ENCODE measurements at regions not wholly inside any gene's neighbourhood (a gene's known extent, or its start where the extent isn't known, plus 50 kb on each side); places are given as distances from the start of the nearest gene placed in this dataset.

DNA sequence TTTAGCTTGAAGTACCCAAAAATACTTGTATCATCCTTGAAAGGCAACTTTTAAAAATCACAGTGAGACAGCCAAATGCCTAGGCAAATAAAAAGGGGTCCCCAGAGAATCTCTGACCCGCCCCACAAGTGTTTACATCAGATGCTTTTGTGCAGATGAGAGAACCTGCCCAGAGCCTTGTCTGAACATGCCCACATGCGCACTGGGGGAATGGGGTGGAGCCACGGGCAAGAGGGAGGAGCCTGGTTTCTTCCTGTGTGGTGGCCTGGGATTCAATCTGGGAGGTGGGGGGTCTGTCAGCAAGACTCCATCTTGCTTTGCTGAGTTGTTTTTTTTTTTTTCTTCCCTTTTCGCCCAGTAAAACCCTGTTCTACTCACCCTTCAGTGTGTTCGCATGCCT, 381.7 kb upstream of the CCDC196 start:
- DNase-seq (ENCODE audit: low read depth in 1 of 2, low spot score in 1 of 2) = no peak

DNA sequence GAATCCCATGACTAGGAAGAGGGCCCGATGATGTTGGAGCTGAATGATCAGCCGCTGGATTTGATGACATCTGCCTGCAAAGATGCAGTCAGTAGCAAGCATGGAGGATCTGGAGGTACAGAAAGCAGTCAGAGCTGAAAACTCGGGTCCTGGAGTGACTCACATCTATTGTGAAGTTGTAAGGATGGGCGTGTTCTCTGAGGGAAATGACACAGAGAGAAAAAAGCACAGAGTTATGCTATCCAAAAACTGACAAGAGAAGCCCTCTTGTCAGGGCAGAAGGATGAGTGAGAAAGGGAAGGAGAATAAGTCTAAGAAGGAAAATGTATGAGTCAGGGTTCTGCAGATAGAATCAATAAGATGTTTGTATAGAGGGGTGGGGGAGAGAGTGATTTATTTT, 380.4 kb upstream of the CCDC196 start:
- DNase-seq (ENCODE audit: low read depth in 1 of 2, low spot score in 1 of 2) = no peak

DNA sequence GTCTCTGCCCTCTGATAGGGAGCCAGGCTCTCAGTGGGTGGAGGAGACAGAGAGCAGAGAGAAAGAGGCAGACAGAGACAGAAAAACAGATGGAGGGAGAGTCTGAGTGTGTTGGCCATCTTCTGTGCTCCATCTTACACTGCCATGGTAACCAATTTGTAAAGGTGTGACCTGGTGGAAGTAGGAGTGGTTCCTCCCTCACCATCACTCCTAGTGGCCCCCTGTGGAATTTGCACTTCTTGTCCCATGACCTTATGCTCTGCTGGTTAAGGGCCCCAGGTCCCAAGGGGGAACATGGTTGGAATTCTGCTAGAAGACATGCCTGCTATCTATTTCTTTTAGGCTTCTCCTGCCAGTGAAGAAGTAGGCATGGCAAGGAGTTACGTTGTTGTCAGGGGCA, 376.7 kb upstream of the CCDC196 start:
- DNase-seq (ENCODE audit: low read depth in 1 of 2, low spot score in 1 of 2) = no peak

DNA sequence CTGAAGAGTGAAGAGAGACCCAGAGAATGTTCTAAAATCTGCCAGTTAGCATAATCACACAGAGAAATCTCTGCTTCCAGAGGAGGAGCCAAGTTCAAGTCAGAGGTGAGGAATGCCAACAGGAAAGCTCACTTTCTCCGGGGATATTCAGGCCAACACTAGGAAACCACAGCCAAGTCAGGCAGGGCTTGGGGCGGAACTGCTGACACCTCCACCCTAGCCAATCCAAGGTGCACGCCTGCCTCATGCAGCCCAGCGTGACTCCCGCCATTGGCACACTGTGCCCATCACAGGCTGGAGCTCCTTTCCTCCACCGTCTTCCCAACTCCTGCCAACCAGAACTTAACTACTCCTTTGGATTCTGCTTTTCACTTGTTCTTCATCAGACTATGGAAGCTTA, 374.3 kb upstream of the CCDC196 start:
- no peak for DNase-seq (ENCODE audit: low read depth in 1 of 2, low spot score in 1 of 2)

DNA sequence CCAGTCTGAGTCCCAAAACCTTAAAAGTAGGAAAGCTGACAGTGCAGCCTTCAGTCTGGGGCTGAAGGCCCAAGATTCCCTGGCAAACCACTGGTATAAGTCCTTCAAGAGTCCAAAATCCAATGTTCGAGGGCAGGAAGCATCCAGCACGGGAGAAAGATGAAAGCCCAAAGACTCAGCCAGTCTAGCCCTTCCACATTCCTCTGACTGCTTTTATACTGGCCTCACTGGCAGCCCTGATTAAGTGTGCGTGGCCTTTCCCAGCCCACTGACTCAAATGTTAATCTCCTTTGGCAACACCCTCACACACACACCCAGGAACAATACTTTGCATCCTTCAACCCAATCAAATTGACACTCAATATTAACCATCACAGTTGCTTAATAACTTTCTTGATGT, 372.1 kb upstream of the CCDC196 start:
- DNase-seq (ENCODE audit: low read depth in 1 of 2, low spot score in 1 of 2) = no peak

DNA sequence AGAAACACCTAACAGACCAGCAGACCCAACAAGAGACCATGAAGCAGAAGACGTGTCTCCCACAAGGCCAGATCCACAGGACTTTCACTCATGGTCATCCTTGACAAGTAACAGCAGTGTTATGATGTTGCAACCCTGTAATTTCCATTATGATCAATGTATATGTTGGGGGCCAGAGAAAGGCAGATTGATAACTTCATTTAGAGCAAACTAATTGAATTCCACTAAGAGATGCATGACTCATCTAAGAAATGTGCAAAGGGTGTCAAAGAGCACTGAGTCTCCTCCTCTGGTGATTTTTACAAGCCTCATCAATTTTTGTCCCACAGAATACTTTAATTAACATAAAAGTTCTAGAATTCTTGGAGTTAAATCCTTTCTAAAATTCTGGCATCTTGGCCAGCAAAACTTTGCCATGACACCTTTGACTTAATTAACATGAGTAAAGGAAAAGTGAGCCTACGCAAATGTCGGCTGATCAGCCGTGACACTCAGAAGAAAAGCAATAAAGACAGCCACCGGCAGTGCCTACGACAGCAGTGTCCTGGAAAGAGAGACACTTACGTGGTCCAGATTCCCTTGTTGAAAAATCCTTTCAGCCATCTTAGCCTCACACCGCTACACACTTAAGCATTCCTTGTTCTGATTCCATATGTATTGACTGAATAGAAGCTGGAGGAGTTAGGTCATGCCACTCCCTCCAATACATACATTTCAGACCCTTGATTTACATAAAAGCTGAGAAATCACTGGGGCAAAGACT, 370.2 kb upstream of the CCDC196 start:
- no peak for DNase-seq (ENCODE audit: low read depth in 1 of 2, low spot score in 1 of 2)

DNA sequence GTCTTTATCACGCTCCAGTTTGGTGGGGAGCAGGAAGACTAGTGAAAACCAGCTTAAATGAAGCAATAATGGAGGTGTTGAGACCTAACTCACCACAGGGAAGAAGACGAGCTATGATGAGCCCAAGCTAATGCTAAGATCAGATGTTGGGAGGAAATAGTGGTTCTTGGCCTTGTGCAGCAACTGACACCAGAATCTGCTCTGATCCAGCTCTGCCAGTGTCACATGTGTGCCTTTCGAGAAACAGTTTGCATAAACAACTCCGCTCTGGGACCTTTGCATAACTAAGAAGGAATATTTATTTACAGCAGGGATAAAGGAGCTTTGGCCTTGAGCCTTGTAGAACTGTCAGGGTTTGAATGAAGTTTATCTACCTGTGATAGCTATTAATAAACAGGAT, 369.4 kb upstream of the CCDC196 start:
- DNase-seq (ENCODE audit: low read depth in 1 of 2, low spot score in 1 of 2) = no peak

DNA sequence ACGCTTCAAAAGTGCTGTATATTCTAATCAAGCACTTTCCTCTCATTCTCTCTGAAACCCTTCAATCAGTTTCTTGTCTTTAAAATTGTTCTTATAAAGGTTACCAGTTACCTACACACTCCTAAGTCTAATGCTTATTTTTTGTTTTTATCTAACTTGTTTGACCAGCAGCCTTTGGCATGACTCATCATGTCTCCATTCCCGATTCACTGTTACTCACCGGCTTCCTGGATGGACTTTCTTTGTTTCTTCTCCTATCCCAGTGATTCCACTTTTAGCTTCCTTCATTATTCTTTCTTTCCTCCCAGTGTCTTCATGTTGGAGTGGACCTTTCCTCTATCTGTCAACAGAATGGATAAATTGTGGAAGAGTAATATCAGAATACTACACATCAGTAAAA, 368.6 kb upstream of the CCDC196 start:
- DNase-seq (ENCODE audit: low read depth in 1 of 2, low spot score in 1 of 2) = no peak

DNA sequence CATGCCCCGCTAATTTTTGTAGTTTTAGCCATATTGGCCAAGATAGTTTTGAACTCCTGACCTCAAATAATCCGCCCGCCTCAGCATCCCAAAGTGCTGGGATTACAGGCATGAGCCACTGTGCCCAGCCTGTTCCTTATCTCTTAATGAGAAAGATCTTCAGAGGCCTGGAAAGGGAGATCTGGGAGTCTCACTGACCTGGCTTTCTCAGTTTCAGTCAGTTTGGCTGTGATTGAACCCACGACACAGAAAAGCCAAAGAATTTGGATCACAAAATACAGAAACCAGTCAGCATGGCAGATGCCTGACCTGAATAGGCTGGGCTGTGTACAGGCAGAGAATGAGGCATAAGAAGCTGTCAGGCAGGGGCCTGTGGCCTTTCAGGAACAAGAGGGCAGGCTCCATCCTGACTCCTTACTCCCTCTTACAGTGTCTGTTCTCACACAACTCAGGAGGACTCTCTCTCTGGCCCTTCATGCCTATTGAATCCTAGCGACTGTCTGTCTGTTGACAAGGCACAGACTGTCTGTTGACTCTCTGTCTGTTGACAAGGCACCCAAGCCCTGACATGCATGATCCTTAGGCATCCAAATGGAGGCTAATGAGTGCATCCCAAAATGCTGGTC, 366.5 kb upstream of the CCDC196 start:
- DNase-seq (ENCODE audit: low read depth in 1 of 2, low spot score in 1 of 2) = no peak

DNA sequence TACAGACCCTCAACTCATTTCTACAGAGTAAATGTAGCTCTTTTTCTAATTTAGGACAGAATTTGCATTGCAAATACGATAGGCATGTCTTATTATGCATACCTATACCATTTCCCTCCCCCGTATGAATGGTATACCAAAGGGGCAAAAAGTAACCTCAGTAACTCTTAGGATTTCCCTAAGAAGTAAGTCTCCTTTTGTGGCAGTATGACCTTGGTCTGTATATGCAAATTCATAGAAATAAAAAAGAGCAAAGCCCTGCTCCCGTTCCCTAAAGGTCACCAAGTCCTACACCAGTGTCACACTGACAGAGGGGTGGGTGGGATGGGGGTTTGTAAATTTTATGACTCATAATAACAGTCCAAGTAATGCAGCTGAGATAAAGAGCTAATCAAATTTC, 365.8 kb upstream of the CCDC196 start:
- DNase-seq (ENCODE audit: low read depth in 1 of 2, low spot score in 1 of 2) = no peak

DNA sequence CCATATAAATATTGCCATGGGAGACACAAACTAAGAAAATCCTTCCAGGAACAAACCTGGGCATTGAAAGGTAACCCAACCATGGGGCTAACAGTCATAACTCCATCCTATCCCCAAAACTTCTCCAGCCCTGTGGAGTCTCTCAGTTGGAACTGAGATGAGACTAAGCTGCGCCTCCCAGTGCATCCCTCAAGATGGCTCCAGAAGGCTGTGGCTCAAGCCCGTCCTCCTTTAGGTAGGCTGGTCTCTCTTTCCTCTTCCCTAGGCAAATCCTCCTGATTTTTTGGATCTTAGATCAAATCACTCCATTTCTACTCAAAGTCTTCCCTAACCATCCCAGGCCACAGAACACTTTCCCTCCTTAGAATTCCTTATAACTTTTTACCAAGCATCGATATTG, 364.3 kb upstream of the CCDC196 start:
- no peak for DNase-seq (ENCODE audit: low read depth in 1 of 2, low spot score in 1 of 2)

DNA sequence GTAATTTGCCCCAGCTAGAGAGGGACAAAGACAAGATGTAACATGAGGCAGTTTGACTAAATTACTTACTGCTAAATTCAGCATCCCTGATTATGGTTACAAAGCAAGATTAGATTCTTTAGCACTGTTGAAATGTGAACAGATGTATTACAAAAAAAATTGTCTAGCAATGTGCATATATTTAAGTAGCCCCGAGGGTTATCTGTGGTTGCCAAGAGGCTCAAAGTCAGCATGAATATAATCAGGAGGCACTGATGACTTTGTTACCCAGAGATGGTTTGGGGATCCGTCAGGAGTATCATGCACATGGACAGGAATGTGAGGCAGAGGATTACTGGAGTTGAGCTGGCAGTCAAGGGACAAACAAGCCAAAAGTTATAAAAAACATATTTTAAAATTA, 356.9 kb upstream of the CCDC196 start:
- no peak for DNase-seq (ENCODE audit: low read depth in 1 of 2, low spot score in 1 of 2)

DNA sequence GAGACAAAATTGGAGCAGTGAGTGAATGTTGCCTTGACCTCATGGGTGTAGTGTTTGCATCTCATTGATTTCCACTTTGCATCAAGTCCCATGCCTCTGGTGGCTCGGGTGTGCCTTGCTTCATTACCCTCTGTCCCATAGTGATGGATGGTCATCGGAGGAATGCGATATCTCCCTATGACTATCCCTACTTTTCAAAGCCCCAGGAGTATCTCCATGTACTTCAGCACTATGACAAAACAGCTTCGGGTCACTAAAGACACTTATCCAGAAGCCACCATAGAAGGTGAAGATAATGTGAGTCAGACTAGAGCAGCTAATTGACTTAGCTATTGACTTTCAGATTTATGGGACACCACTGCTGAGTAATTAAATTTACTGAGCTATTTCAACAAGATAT, 355.1 kb upstream of the CCDC196 start:
- no peak for DNase-seq (ENCODE audit: low read depth in 1 of 2, low spot score in 1 of 2)

DNA sequence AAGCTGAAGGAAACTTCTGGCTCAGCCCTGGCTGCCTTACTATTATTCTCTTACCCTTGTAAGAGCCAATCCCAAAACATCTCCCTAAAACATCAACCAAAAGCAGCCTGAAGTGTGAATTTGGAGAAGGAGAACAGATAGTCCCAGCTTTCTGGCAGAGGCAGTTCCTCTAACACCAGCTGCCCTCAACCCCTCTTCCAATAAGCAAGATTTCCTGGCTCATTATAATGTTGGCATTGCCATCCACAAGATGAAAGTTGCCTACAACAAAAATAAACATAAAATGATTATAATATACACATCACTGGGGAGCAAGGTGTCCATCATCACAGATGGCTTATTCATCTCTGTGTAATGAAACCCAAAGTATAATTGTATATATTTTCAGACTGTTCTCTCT, 352.5 kb upstream of the CCDC196 start:
- no peak for DNase-seq (ENCODE audit: low read depth in 1 of 2, low spot score in 1 of 2)

DNA sequence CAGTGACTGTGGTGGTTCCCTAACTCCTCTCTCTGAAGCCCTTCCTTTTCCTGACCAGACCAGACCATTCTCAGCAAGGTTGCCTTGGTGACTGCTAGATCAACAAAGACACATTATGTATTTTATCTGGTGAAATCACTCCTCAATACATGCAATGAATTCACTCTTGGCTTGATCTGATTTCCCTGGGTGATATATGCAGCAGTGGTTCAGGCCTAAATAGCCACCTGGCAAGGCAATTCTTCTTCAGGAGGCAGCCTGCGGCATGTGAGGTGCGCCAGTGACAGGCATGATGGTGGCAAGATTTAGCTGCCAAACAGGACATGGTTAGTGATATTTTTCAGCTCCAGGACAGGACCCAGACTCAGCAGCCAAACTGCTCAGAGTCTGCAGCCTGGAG, 350.3 kb upstream of the CCDC196 start:
- DNase-seq (ENCODE audit: low read depth in 1 of 2, low spot score in 1 of 2) = no peak

DNA sequence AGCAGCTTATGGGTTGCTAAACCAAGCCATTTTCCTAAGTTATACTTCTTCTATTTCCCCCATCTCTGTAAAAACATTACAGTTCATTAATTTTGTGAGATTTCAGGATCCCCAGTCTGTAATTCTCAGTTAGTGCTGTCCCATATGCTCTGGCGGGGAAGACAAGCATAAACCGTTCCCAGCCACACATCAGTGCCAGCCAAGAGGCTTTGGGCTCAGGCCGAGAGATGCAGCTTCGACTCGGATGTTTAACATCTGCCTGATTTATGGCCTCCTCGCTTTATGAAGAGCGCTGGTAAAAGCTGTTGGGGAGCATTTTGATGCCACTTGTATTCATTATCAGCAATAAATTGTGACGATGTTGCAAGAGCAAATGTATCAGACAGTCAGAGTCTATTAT, 349.1 kb upstream of the CCDC196 start:
- no peak for DNase-seq (ENCODE audit: low read depth in 1 of 2, low spot score in 1 of 2)

DNA sequence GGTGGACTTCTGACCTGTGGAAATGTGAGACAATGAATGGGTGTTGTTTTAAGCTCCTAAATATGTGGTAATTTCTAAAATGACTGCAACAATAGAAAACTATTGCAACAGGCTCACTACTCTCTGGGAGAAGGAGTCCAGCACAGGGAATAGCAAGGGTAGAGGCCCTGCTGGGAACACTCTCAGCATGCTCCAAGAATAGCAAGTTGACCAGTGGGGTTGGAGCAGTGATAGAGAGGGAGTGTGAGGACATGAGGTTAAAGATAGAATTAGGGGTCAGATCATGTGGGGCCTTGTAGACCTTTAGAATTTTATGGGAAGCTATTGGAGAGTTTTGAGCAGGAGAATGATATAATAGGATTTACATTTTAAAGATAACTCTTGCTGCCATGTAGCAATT, 346.7 kb upstream of the CCDC196 start:
- no peak for DNase-seq (ENCODE audit: low read depth in 1 of 2, low spot score in 1 of 2)

DNA sequence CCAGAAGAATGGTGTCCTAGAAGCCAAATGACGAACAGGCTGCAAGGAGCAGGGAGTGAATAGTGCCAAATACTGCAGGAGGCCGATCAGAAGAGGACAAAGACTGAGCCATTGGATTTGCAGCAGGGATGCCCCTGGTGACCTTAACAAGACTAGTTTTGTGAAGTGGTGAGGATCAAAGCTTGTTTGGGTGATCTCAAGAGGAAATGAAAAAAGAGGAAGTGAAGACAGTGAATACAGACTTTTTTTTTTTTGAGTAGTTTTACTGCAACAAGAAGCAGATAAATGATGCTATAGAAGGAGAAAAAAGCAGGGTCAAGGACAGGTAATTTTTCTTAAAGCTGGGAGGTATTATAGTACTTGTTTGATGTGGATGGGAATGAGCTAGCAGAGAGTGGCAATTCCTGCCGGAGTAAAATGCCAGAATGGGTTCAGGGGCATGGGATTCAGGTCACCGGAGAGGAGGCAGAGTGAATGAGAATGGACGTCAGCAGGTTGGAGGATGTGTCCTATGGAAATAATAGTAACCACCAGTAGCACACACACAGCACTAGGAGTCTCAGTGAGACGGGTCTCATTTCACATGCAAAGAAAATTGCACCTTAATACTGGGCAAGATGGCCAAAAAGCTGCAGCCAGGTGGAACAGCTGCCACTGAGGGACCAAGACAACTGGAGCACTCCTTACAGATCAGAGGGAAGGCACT, 345.8 kb upstream of the CCDC196 start:
- no peak for DNase-seq (ENCODE audit: low read depth in 1 of 2, low spot score in 1 of 2)

DNA sequence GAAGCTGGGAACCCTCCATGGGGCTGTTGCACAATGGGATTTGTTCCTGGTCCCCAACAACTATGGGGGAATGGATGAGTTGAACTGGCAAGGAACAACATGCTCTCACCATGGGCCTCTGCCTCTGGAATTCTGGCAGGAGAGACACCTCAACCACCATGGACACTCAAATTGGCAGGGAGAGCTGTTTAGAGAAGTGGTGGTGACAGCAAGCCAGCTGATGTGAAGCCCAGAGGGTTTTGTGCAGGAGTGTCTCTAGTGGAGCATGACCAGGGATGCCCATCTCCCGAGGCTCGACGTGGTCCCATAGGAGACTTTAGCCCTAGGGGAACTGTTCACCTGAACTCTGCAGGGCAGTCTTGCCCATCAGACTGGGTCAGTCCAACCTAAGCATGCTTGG, 345.2 kb upstream of the CCDC196 start:
- DNase-seq (ENCODE audit: low read depth in 1 of 2, low spot score in 1 of 2) = no peak

DNA sequence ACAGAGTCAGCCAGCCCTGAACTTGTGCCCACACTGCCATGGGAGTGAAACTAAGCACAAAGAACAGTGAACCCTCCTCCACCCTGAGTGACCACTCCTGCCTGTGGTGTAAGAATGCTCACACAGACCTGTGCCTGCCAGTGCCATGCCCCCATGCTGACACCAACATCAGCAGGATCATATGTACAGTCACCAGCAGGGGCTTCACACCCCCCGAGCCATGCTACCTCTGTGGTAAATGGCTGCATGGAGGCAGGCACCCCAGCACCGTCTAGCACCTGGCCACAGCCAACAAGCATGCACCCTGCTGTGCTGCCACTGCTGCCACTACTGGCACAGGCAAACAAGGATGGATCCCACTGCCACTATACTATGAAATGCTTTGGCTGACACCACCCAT, 344.4 kb upstream of the CCDC196 start:
- DNase-seq (ENCODE audit: low read depth in 1 of 2, low spot score in 1 of 2) = no peak

DNA sequence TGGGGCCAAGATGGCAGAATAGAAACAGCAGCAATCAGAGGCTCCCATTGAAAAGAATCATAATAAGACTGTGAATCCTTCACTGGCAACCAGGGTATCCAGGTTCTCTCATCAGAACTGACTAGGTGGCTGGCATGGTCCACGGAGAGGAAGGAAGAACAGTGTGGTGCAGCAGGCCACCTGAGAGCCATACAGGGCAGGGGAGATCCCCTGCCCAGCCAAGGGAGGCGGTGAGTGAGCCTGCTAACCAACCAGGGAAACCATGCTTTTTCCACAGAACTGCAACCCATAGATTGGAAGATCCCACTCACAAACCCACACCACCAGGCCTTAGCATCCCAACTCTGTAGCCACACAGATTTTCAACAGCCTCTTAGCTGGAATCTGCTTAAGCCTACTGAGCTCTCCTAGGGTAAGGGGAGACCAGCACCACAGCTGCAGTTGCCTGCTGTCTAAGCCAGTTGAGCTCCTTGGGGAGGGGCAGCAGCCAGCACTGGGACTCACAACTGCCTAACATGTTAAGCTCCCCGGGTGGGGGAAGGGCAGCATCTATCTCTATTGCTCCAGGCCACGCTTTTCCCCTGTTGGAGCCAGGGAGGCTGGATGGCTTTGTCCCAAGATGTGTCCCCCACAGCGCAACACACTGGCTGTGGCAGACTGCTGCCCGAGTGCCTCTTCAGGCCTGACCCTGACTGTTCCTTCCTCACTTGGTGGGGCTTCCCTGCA, 342.6 kb upstream of the CCDC196 start:
- DNase-seq (ENCODE audit: low read depth in 1 of 2, low spot score in 1 of 2) = no peak

DNA sequence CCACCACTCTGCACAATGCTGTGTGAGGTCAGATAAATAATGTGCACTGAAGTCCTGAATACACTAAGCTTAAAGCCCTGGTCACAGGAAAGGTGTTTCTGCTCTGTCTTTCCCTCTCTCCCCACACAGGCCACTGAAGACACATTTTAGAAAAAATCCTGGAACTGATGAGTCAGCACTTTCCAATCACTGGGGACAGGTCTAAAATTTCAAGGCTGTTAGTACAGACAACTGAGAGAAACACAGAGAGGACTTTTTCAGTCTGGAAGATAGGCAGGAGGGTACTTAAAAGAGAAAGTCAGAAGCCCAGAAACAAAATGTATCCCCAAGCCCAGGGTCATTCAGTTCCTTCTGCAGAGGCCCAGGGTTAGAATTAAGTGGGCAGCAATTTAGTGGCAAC, 333.9 kb upstream of the CCDC196 start:
- no peak for DNase-seq (ENCODE audit: low read depth in 1 of 2, low spot score in 1 of 2)
